ENCODE measurements at regions not wholly inside any gene's neighbourhood (a gene's known extent, or its start where the extent isn't known, plus 50 kb on each side); places are given as distances from the start of the nearest gene placed in this dataset.
"Not testable (repeated sequence)": the region's sequence is repeated elsewhere in the genome, so short reads cannot be mapped to it uniquely, and the experiment has no call there.

- Mint-ChIP-seq H3K36me3 (ENCODE audit: low read depth) (peaks cover 3% of the 10 kb centered on the region), H3K27ac (no peak overlapping the region), H3K4me1 (ENCODE audit: low read depth) (no peaks in the 10 kb centered on the region), H3K4me3 (no peak overlapping the region), H3K9me3 (peaks cover 20% of the 10 kb centered on the region), H3K27me3 (no peaks in the 10 kb centered on the region)
- ATAC-seq: no peak
- POLR2A ChIA-PET: interaction anchor here (0.9 kb wide), 1 partner anchor 104 kb away, joined by 3 read pairs; no protein-coding TSS in a partner anchor
- DNase-seq: no peak
- intact Hi-C loops (cut with micrococcal nuclease): no loop called here
- no peak for TF ChIP-seq CTCF (IDR thresholded peaks at IDR 0.05)
- CTCF ChIA-PET: interaction anchor here (0.7 to 0.9 kb wide), 2 partner anchors 71 to 146 kb away, joined by 3 read pairs; no protein-coding TSS in a partner anchor
These were observed 95.3 kb upstream of the SNX9 start for GRCh38 chr6:157727629-157728182.

DNA sequence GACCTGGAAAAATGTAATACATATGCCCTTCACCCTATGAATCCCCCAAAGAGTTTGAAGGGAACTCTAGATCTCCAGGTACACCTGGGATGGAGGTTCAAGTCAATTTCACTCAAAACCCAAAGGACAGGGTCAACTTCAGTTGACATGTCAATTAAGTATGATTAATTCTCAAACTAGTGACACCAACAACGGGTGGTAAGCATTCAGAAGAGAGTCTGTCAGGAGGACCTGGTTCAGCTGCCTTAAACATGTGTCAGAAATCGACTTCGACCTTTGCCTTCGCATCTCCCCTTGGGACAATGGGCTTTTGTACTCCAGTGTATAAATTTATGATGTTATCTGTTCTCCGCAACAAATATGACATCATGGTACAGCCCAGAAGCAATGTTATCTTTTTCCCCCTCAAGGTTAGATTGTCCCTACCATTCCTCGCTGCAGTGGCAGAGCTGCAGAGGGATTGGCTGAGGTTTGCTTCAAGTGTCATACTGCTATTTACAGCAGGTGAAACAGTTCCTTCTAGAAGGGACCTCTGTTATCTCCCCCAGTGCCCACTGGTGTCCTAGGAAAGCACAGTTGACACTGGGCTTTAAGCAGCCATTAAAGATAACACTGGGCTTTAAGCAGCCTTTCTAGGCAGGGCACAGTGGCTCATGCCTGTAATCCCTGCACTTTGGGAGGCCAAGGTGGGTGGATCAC, 94.7 kb upstream of the SNX9 start:
- Mint-ChIP-seq H3K4me3 (no peak overlapping the region), H3K27ac (no peak overlapping the region), H3K36me3 (ENCODE audit: low read depth) (peaks cover 3% of the 10 kb centered on the region), H3K27me3 (no peaks in the 10 kb centered on the region), H3K9me3 (peaks cover 20% of the 10 kb centered on the region), H3K4me1 (ENCODE audit: low read depth) (no peaks in the 10 kb centered on the region)
- ChIA-PET CTCF (interaction anchor here (0.7 kb wide), 1 partner anchor 72 kb away, joined by 3 read pairs; no protein-coding TSS in a partner anchor), POLR2A (no interaction called here)
- no peak for TF ChIP-seq CTCF (IDR thresholded peaks at IDR 0.05)
- intact Hi-C loops (cut with micrococcal nuclease): no loop called here
- DNase-seq (no peak), ATAC-seq (no peak)

DNA sequence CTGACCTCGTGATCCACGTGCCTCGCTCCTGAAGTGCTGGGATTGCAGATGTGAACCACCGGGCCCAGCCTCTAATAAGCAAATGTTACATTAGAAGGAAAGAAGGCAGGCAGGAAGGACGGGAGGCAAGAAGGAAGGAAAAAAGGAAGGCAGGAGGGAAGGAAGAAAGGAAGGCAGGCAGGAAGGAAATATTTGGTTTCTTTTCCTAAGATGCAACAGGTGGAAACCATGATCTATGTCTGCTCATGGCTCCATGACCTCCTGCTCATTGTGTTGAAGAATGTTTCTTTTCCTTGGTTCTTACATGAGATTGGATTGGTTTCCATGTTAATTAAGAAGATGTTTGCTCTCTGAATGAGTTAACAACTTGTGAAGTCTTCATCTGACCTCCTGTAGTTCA, 91.8 kb upstream of the SNX9 start:
- no peaks in the 10 kb centered on the region for H3K4me1 Mint-ChIP-seq (ENCODE audit: low read depth)
- no peaks in the 10 kb centered on the region for H3K27me3 Mint-ChIP-seq
- intact Hi-C loops (cut with micrococcal nuclease): no loop called here
- ChIA-PET POLR2A (no interaction called here), CTCF (no interaction called here)
- H3K9me3 Mint-ChIP-seq: peaks cover 1% of the 10 kb centered on the region
- TF ChIP-seq CTCF (IDR thresholded peaks at IDR 0.05): no peak
- ATAC-seq: no peak
- no peak overlapping the region for H3K27ac Mint-ChIP-seq
- H3K36me3 Mint-ChIP-seq (ENCODE audit: low read depth): no peaks in the 10 kb centered on the region
- no peak overlapping the region for H3K4me3 Mint-ChIP-seq
- DNase-seq: no peak

GRCh38 chr6:157732007-157732406, 91.0 kb upstream of the SNX9 start:
- intact Hi-C loops (cut with micrococcal nuclease): no loop called here
- Mint-ChIP-seq H3K36me3 (ENCODE audit: low read depth) (no peaks in the 10 kb centered on the region), H3K27ac (no peak overlapping the region), H3K4me3 (no peak overlapping the region), H3K4me1 (ENCODE audit: low read depth) (no peaks in the 10 kb centered on the region), H3K27me3 (no peaks in the 10 kb centered on the region), H3K9me3 (peaks cover under 1% of the 10 kb centered on the region)
- no peak for ATAC-seq
- DNase-seq: no peak
- ChIA-PET POLR2A (no interaction called here), CTCF (no interaction called here)
- TF ChIP-seq CTCF (IDR thresholded peaks at IDR 0.05): no peak

GRCh38 chr6:157732416-157733161, 90.5 kb upstream of the SNX9 start:
- no peaks in the 10 kb centered on the region for H3K27me3 Mint-ChIP-seq
- intact Hi-C loops (cut with micrococcal nuclease): no loop called here
- CTCF ChIA-PET: no interaction called here
- H3K27ac Mint-ChIP-seq: no peak overlapping the region
- H3K36me3 Mint-ChIP-seq (ENCODE audit: low read depth): no peaks in the 10 kb centered on the region
- no peak for DNase-seq
- ATAC-seq: no peak
- no peaks in the 10 kb centered on the region for H3K4me1 Mint-ChIP-seq (ENCODE audit: low read depth)
- TF ChIP-seq CTCF (IDR thresholded peaks at IDR 0.05): no peak
- H3K9me3 Mint-ChIP-seq: peaks cover 3% of the 10 kb centered on the region
- POLR2A ChIA-PET: no interaction called here
- H3K4me3 Mint-ChIP-seq: no peak overlapping the region

DNA sequence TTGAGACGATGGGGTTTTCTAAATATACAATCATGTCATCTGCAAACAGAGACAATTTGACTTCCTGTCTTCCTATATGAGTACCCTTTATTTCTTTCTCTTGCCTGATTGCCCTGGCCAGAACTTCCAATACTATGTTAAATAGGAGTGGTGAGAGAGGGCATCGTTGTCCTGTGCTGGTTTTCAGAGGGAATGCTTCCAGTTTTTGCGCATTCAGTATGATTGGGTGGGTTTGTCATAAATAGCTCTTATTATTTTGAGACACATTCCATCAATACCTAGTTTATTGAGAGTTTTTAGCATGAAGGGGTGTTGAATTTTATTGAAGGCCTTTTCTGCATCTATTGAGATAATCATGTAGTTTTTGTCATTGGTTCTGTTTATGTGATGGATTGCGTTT, 86.5 kb upstream of the SNX9 start:
- intact Hi-C loops (cut with micrococcal nuclease); H3K4me3 Mint-ChIP-seq; H3K4me1 Mint-ChIP-seq (ENCODE audit: low read depth); ATAC-seq; H3K9me3 Mint-ChIP-seq; DNase-seq; CTCF ChIA-PET; H3K27ac Mint-ChIP-seq; POLR2A ChIA-PET; H3K27me3 Mint-ChIP-seq; H3K36me3 Mint-ChIP-seq (ENCODE audit: low read depth): not testable (repeated sequence)
